ENCODE measurements at regions not wholly inside any gene's neighbourhood (a gene's known extent, or its start where the extent isn't known, plus 50 kb on each side); places are given as distances from the start of the nearest gene placed in this dataset.

DNA sequence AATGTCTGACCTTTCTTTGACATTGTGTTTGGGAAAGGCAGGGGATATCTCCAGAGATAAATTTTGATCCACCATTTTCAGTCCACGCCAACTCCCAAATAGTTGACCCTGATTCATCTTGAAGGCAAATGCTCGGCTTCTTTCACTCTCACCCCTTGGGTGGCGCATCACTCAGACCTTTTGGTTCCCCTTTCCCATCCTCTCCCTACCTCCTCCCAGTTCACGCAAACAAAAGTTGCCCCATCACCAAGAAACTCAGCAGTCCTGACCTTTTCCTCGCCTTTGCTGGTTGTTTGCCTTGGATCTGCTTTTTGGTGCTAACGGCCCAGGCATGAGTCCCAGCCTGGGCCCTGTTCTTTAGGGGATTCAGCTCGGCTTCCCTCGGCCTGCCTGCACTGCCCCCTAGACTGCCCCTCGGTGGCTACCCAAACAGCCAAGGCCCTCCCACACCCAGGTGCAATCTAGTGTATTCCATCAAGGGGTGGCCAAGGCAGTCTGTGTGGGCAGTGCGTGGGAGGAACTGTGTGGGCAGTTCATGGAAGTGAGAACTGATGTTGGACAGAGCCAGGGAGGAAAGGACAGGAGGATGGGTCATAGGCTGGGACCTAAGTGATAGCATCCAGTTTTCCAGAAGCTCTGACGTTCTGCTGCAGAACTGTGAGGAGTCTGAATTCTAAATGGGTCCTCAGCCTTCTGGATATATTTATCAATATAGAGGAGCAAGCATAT, 255.7 kb downstream of the DLEU7 start:
- DNase-seq: no peak

DNA sequence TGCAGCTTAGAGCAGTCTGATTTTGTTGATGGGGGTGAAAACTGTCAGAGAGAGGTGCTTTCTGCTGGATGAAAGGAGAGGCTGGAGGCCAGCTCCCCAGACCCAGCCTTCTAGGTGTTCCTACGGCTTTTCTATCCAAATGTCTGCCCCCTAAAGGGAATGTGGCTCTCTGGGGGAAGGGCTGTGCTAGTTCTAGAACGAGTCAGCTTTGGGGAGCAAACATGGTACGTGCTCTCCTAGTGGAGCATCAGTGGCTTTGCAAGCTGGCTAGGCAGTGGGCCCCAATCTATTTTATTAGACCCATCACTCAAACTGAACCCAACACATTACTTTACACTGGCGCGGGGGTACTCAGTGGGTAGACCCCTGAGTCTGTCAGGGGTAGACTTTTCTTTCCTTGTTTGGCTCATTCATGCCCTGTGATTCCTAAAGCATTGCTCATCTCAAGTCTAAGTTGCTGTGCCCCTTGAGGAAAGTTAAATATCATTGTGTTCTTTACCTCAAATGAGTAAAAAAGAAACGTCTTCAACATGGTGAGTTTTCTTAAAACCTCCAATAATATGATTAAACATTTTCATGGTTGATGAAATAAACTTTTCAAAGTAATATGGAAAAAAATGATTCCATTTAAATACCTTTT, 254.9 kb downstream of the DLEU7 start:
- no peak for DNase-seq

DNA sequence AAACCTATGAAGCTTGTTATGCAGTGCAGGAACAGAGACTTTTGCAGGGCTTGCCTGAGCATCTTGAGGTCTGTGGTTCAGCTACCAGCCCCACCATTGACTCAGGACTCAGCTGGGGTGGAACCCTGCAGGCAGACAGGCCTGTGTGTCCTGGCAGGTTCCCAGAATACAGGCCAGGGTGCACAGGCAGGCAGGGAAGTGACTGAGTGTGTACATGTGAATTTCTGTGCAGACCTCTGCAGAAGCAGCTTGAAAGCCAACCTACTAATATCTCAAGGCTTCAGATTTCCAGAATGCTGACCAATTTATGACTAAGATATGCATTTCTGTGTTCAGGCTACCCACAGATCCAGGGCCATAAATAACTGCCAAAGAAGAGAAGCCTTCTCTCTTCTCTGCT, 254.4 kb downstream of the DLEU7 start:
- no peak for DNase-seq

- DNase-seq: no peak
Observed at GRCh38 chr13:50589651-50590054, 253.8 kb downstream of the DLEU7 start.

DNA sequence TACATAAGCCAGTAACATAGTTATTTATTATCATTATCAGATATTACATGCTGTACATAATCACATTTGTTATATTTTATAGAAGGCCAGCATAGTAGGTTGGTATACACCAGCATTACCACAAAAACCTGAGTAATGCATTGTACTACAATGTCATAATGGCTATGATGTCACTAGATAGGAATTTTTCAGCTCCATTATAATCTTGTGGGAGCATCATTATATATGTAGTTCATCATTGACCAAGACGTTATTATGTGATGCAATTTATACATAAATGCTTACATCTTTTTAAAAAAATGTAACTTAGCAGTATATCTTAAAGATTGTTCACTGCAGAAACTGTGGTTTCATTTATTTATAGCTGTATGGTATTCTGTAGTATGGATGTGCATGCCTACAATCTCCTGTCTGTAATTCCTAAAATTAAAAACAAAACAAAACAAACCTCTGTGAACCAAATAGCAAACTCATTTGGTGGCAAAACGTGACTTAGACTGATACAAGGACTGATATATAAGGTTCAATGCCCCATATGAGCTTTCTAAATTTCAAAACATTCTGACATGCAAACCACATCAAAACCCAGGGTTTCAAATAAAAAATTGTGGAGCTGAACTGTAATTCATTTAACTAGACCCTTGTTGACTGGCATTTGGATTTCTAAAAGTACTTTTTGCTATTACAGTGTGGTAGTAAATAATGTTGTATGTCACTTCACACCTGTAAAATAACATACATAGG, 250.9 kb downstream of the DLEU7 start:
- no peak for DNase-seq

DNA sequence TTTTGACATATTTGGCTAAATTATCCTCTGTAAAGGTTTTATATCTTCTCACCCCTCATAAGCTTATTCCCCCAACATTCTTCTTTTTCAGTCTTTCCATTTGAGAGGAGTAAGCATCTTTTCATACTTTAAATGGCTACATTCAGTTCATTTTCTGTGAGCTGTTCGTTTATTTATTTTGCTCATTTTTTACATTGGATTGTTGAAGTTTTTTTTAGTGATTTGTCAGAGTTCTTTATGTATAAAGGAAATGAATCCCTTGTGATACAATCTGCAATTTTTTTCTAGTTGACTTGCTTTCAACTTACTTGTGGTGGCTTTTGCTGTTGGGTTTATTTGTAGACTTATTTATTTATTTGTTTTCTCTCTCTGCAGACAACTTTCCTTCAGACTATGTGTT, 250.3 kb downstream of the DLEU7 start:
- DNase-seq: no peak

DNA sequence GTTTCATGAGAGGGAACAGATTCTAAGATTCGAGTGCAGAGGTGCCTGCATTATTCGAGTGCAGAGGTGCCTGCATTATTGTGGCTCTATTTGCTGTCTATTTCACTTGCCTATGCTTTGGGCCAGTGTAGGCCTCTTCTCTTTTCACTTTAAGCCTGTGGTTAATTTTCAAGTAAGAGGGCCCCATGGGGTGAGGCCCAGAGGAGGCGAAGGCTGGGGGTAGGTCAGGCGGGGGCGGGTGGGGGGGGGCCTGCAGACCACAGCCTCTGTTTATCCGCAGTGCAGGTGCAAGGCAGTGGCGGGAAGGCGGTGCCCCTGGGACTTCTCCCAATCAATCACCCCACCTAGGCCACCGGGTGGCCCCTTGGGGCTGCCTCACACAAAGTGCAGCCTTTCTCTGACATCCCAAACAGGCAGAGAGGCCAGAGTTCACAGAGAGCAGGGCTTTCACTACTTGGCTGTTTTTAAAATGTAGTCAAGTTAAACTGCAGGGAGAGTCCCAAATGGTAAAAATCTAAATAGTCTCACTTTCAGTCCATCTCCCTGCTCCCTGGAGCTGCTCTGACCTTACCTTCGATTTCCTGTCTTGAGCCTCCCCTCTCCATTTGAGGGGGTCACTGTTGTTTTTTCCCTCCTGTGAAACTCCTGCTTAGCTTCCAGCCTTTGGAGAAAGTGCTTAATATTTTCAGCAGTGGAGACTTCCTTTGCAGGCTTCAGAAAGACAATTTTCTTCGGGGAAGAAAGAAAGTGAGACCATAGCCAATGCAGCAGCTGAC, 249.0 kb downstream of the DLEU7 start:
- DNase-seq: no peak

- no peak for DNase-seq
Observed at GRCh38 chr13:50595196-50595595, 248.3 kb downstream of the DLEU7 start.

DNA sequence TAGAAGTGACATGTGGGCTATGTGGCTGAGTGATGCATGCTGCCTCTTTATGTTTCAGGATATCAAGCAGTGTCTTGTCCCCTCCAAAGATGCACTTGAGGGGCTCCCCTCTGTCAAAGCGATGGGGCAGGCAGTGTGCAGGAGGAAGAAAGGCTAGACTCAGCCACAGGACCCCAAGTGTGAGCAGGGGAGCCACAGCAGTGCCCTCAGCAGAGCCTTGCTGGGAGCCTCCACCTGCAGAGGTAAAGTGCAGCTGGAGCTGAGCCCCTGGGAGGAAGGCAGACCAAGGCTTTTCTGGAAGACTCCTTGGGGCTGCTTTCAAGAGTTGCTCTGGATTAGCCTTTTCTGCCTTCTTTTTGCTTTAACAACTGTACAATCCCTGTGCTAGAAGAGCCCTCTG, 247.3 kb downstream of the DLEU7 start:
- no peak for DNase-seq

DNA sequence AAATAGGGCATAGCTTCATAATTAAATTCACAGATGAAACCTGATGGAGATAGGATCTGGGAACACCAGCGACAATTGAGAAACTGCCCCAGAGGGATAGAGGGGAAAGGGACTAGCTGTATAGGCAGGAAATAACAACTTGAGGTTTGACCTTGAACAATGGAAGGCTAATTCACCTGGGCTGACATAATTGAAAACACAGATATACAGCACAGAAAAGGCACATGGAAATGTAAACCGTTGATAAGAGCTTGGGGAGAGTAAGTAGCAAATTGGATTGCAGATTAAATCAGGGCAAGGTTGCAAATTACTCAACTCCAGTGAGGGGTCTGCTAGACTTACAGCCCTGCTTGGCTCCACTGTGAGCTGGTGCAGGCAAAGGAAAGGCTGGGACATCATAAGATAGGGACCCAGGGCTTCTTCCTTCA, 246.7 kb downstream of the DLEU7 start:
- no peak for DNase-seq

DNA sequence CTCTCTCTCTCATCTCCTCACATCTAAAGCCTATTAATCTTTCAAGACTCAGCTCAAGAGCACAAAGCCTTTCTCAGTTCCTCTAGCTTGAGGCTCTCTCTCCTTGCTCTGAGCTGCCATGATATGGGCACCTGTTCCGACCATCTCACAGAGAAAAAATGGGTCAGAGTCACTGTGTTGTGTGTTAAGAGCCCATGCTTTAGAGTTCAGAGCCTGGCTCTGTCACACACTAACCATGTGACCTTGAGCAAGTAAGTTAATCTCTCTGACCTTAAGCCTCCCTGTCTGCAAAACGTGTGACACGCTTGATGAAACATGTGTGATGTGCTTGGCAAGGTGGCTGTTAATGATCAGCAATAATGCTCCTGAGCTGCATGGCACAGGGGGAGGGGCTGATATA, 245.2 kb downstream of the DLEU7 start:
- DNase-seq: no peak

DNA sequence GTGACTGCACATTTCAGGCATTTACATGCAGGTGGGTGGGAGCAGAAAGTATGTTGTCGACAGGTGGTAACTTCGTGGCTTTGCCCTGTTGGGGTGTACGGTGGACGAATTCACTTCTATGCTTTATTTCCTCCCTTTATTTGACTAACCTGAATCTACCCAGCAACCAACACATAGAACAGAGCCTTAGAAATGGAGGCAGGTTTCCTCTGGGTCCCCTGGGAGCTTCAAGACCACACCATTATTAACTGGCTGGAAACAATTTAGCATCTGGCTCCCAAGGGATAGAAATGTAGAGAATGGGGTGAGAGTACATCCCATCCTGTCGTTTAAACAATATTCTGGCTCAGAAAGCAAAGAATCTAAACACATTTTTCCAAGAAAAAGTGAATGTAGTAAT, 244.4 kb downstream of the DLEU7 start:
- no peak for DNase-seq

DNA sequence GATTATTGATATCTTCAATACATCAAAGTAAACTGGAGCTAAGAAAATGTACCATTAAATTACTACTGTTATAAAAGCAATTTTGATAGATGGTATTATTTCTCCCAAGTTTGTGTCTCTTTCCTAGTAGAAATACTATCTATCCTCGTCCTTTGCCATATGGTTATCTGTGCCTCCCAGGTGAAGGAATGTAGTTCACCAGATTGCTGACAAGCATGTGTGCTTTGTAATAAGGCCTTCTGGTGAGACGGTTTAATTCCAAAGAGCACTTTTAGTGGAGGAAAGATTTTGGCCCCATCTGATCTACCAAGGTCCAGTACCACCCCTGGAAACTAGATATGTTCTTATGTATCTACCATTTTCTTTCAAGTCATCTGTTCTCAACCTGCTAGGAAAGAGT, 243.6 kb downstream of the DLEU7 start:
- no peak for DNase-seq

- no peak for DNase-seq
Observed at GRCh38 chr13:50608370-50608769, 235.1 kb downstream of the DLEU7 start.

DNA sequence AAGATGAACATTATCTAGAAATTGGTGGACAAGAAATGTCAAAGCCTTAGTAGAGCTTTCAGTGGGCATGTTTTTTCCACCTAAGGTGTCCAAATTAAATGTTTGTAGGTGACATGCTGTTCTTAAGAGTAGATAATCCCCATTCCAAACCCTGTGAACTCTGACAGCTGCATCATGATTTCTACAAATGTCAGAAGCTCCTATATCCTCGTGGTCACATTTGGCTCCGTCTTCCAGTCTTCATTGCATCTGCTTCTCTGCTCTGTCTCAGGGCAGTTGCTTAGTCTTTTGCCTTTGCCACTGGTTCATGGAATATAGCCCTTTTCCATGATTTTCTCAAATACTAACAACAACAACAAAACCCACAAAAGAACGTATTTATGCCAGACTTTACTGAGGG, 234.5 kb downstream of the DLEU7 start:
- no peak for DNase-seq

DNA sequence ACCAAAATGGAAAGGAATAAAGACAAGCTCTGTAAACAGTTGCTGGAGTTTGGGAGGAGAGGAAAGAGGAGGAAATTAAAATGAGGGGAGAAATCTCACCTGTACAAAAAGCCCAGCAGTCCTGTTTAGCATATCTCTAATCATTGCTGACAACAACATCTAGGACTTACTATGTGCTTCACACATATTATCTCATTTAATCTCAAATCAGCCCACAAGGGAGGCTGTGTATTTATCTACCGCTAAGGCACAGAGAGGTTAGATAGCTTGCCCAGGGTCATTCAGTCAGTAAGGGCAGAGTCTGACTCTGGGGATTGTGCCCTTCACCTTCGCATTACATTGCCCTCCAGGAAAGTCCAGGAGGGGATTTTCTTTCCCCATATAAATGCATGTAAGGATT, 233.3 kb downstream of the DLEU7 start:
- DNase-seq: no peak

GRCh38 chr13:50611117-50611781, 232.2 kb downstream of the DLEU7 start:
- DNase-seq: no peak

GRCh38 chr13:50612717-50613116, 230.8 kb downstream of the DLEU7 start:
- no peak for DNase-seq

- DNase-seq: no peak
Observed at GRCh38 chr13:50613356-50613831, 230.1 kb downstream of the DLEU7 start.

GRCh38 chr13:50615234-50615633, 228.3 kb downstream of the DLEU7 start:
- DNase-seq: no peak

DNA sequence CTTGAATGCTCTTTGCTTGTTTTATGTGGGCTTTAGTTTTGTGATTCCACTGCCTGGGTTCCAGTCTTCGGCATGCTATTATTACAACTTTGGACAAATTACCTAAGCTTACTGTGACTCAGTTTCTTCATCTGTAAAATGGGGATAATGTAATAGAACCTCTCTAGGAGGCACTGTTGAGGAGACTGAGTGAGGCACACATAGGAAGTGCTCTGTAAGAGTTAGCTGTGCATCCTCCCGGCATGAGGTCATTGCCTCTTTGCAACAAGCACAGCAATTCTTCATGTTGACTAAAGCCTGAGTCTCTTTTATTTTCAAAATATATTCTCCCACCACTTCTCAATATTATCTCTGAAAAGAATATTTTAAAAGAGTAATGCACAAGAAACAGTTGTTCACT, 227.4 kb downstream of the DLEU7 start:
- no peak for DNase-seq

GRCh38 chr13:50617134-50617721, 226.3 kb downstream of the DLEU7 start:
- DNase-seq: no peak

Data from T-helper 9 cell (primary cell).